ENCODE measurements at regions not wholly inside any gene's neighbourhood (a gene's known extent, or its start where the extent isn't known, plus 50 kb on each side); places are given as distances from the start of the nearest gene placed in this dataset.
"Not testable (repeated sequence)": the region's sequence is repeated elsewhere in the genome, so short reads cannot be mapped to it uniquely, and the experiment has no call there.

DNA sequence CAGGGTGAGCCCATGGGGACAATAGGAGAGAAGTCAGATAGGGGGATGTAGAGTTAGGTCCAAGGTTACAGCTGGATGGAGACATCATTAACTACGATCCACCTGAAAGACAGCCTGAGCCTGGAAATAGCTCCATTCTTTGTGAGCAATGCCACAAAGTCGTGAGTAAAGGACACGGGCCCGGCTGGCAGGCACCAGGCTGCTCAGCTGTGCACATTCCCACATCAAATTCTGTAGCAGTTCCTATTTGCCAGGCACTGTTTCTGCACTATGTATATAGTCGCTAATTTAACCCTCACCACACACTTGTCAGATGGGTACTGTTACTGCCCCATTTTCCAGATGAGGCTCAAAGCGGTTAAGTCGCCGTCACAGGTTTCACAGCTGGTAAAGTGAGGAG is 338.0 kb upstream of the KAZN start:
- DNase-seq (ENCODE audit: low read depth) = no peak

DNA sequence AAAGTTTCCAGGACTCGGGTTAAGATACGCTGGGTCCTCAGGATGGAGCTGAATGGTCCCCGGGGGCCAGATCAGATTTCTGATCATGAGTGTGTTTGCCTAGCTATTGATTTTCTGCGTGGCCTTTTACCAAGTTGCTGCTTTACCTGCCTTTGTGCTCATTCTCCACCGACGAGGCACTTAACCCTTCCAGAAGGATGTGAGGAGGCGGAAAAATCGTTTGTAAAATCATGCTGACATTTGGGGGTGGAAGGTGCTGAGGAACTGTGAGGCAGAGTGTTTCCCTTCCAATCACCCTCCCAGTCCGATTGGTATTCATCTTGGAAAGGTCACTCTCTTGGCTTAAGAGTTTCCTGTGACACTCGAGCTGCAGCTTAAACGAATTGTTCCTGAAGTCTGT is 337.1 kb upstream of the KAZN start:
- DNase-seq (ENCODE audit: low read depth) = no peak

DNA sequence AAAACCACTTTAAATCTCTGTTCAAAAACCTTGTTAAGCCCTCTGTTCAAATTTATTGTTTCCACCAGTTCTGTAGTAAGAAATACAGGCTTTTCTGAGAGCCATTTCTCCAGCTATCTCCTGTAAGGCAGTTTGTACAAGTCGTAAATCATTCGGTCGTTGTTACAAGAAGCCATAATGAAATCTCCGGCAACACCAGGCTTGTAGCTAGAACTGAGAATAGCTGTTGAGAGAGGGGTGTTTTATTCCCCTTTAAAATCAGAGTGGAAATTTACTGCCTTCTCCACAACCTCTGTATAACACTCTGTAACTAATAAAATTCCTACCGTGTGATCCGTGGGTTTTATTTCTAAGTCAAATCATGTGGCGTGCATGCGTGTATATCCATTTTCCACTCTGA is 335.8 kb upstream of the KAZN start:
- DNase-seq (ENCODE audit: low read depth) = no peak

DNA sequence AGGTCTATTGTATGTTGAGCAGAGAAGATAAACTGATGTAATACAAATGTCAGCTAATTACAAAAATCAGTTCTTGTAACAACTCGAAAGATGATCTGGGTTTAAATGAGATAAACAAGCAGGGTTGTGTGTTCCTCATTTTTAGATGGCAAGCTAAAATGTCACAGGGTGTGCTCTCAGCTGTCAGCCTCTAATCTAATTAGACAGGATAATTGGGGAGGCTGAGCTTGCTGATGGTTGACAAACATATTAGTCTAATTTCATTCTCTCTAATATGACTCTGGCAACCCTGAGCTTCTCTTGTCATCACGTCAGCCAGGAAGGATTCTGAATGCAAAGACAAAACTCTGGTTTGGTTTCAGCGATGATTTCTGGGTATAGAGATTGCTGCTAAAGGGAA is 335.3 kb upstream of the KAZN start:
- DNase-seq (ENCODE audit: low read depth) = no peak

DNA sequence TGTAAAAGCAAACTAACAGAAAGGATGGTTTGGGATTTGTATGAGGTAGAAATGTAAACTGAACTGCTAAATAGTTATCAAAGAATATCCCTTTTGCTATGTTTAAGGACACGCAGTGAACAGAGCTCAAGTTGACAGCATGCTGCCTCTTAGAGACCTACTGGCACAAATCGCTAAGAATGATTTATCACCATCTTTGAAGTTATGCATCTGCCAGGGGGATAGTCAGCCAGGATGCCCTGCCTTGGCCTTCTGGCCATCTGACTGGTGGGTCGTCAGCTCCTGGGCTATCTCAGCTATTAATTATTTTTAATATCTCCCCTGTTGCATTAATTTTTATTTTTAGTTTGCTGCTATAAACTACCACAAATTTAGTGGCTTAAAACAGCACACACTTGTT is 334.8 kb upstream of the KAZN start:
- DNase-seq (ENCODE audit: low read depth) = no peak

DNA sequence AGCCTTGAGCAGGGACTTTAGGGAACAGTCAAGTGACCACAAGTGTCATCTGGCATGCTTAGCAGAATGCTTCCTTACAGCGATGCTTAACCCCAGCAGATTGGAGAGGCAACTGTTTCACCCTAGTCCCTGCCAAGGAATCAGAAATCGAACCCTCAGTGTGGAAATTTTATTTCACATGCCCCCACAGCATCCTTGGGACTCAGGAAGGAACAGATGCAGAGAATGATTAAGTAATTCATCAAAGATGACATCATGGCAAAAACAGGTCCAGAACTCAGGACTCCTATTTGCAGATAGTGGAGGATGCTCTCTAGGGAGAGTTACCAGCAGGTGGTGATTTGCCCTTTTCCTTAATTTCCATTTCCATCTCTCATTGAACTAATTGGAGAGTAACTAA is 333.0 kb upstream of the KAZN start:
- no peak for DNase-seq (ENCODE audit: low read depth)

DNA sequence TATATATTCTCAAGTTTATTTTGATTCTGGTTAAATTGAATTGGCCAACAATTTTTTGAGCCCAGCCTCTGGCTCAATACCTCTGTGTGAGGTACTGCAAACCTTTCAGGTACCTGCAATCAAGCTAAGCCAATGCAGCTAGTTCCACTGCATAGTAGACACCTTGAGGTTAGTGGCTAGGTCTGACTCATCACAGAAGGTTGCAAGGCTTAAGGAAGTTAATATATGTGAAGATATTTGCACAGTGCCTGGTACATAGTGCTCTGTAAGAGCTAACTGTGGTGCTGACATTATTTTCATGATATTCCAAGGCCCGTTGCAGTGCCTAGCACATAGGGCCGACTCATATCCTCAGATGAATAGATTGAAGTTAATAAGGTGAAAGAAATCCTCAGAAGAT is 330.5 kb upstream of the KAZN start:
- no peak for DNase-seq (ENCODE audit: low read depth)

DNA sequence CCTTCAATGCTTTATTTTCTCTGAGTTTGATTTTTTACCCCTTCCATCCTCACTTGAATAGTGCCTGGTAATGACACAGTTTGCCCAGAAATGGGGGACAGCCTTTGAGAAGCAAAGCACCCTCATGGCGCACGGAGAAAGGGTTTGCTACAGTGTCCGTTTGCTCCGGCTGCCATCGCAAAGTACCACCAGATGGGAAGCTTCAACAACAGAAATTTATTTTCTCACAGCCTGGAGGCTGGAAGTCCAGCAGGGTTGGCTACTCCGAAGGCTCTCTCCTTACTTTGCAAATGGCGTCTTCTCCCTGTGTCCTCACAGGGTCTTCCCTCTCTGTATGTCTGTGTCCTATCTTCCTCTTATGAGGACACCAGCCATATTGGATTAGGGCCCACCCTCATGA is 327.7 kb upstream of the KAZN start:
- no peak for DNase-seq (ENCODE audit: low read depth)

DNA sequence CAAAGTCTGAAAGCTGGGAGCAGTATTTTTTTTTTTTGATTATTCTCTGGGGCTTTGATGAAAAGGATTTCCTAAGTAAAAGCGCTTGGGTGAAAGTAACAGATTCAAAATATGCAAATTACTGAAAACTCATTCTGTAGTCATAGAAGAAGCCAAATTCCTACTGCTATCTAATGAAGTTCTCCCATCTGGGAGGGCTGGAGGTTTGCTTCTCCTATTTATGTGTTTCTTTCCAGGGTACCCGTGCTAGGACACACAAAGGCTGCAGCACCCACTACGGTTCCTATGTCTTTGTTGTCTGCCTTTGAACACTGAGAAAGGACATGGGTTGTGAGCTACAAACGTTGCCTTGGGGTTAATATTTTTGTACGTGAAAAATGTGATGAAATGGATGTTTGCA is 324.7 kb upstream of the KAZN start:
- no peak for DNase-seq (ENCODE audit: low read depth)

DNA sequence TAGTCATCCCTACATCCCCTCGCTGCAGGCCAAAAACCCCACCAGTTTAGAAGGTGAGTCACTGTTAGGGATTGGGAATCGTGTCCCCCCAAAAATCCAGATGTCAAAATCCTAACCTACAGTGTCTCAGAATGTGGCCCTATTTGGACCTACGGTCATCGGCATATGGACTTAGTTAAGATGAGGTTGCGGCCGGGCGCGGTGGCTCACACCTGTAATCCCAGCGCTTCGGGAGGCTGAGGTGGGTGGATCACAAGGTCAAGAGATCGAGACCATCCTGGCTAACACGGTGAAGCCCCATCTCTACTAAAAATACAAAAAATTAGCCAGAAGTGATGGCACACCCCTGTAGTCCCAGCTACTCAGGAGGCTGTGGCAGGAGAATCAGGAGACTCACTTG is 318.6 kb upstream of the KAZN start:
- DNase-seq (ENCODE audit: low read depth) = not testable (repeated sequence)

DNA sequence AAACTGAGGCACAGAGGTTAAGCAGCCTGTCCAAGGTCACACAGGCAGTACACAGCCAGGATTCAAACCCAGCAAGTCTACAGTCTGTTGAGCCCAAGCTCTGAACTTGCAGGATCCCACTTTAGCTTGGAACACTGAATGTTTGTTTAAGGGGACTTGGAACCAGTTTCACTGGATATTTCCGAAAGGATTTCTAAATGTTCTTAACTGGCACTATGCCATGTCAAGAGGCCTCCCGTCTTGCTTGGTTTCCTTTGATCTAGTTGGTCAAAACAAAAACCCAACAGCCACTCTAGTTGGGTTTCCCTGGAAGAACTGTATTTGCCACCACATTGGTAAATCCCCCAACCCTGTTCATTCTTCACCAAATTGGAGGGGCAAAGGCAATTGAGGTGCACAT is 317.6 kb upstream of the KAZN start:
- DNase-seq (ENCODE audit: low read depth) = no peak

DNA sequence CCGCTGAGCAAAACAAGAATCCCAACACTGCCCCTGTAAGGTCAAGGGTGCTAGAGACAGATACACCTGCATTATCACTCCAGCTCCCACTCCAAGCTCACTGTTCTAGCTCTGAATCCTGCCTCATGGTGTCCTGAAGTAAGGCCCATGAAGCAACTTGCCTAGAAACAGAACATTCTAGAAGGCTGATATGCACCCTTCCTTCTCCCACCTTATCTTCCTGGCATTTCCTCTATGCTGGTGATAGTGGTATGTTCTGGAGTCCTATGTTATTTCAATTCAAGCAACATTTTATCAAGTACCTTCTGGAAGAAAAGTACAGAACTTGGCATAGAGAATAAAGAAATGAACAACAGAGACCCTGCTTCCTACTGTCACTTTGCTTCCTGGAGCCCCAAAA is 317.1 kb upstream of the KAZN start:
- DNase-seq (ENCODE audit: low read depth) = no peak

DNA sequence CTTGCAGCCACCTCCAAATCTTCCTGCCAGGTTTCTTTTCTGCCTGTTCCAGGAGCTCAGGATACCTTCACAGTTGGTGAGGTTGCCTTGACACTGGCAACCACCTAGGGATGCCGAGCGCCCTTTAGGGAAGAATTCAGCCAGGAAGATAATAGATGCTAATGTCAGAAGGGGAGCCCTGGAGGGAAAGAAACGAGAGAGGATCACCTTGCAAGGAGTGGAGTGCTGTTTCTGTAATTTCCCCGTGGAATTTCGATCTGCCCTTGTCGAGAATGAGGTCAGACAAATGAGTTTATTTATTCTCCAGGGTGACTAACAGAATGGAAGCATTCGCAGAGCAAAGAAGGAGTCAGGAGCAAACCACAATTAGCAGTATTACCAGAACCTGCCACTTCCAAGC is 315.8 kb upstream of the KAZN start:
- DNase-seq (ENCODE audit: low read depth) = no peak

DNA sequence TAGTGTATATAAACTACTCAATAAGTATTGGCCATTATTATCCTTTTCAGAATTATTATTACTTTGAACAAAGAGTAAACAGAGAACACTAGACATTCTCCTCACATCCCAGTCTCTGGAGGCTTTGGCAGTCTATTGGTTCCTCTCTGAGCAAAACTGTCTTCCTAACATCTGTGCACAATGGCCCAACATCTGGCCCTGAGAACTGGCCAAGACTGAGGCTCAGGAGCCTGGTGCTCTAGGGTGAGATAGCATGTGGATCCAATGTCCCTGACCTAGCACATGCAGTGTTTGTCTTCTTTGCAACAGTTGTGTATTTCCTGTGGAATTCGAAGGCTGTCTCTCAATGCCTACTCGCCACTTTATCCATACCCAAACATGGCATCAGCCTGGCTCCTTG is 313.2 kb upstream of the KAZN start:
- DNase-seq (ENCODE audit: low read depth) = no peak

DNA sequence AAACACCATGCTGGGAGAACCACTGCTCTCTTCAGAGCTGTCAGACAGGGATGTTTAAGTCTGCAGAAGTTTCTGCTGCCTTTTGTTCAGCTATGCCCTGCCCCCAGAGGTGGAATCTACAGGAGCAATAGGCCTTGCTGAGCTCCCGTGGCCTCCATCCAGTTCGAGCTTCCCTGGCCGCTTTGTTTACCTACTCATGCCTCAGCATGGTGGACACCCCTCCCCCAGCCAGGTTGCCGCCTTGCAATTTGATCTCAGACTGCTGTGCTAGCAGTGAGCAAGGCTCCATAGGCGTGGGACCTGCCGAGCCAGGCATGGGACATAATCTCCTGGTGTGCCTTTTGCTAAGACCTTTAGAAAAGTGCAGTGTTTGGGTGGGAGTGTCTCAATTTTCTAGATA is 307.3 kb upstream of the KAZN start:
- DNase-seq (ENCODE audit: low read depth) = not testable (repeated sequence)

DNA sequence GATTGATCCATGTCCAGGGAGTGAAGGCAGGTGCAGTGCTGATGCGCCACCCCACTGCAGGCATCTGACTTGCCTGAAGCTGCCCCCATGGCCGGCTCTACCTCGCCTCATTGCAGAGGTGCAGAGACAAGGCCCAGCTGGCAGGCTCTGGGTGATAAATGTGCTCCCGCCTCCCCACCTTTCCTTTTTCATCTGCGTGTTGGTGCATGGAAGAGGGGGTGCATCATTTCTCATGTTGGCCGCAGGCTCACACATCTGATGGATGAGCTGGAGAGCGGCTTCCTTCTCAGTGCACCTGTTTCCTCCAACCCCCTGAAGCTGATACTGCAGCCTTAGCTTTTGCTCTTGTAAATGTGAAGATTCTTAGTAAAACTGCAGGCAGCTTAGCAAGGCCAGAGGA is 306.0 kb upstream of the KAZN start:
- no peak for DNase-seq (ENCODE audit: low read depth)

DNA sequence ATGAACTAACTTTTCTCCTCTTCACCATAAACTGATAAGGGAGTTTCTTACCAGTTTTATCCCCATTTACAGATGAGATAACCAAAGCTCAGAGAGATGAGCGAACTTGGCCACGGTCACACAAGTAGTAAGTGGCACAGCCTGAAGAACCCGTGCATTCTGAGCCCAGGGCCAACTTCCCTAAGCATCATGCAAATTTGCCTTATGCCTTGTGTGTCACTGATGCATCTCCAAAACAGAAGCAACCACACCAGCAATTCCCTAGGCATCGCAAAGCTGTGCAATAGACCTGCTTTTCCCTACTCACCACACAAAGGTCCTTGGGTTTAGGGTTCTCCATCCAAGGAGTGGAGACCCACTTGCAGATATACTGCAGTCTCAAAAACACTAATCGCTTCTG is 304.5 kb upstream of the KAZN start:
- no peak for DNase-seq (ENCODE audit: low read depth)

DNA sequence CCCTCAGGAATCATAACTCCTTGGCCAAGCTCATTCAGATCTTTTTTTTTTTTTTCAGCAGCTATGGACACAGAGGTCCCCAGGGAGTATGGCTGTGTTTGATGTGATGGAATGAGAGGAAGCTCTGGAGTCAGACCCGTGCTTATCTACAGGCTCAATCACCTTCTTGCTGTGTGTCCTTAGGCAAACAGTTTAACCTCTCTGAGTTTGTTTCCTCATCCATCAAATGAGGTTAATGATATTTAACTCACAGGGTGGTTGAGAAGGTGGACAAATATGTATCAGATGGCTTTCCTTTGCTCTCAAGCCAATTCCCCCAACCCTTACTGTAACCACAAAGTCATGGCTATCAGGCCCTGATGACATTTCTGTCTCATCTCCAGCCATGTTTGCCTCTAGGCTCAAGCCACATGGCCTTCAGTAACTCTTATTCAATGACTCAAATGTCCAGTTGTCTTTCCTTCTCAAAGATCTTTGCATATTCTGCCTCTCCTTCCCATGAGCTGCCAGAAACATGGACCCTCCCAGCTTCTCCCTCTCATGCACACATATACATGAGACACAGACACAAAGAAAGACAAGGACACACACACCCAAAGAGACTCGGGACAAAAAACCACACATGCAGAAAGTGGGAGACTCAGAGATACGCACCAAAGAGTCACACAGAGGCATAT is 303.5 kb upstream of the KAZN start:
- DNase-seq (ENCODE audit: low read depth) = no peak

DNA sequence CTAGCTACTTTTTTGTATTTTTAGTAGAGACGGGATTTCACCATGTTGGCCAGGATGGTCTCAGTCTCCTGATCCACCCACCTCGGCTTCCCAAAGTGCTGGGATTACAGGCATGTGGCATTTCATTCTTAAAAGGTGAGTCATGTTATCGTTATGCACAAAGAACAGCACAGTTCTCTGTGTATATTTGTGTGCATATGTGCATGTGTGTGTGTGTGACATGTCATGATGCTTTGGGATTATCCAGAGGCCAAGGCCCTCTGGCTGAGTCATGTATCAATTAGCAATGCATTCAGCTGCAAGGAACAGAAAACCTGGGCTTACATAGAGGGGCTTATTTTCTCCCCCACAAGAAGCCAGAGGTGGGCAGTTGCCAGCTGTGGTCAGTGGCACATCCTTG is 301.7 kb upstream of the KAZN start:
- no peak for DNase-seq (ENCODE audit: low read depth)

DNA sequence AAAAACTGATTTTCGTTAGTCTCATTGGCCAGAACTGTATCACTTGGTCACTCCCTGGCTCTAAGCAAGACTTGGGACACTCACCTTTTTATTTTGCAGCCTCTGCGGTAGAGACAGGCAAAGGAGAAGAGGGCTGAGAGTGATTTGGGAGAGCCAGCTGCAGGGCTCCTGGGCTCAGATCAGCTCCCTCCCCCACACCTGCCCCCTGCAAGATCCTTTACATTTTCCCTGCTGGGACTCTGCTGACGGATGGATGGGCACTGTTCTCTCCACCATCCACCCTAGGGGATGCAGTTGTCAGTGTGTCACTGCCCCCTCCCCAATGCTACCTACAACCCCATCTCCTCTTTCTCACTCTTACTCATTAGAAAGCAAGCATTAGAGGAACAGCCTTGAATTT is 301.1 kb upstream of the KAZN start:
- no peak for DNase-seq (ENCODE audit: low read depth)

DNA sequence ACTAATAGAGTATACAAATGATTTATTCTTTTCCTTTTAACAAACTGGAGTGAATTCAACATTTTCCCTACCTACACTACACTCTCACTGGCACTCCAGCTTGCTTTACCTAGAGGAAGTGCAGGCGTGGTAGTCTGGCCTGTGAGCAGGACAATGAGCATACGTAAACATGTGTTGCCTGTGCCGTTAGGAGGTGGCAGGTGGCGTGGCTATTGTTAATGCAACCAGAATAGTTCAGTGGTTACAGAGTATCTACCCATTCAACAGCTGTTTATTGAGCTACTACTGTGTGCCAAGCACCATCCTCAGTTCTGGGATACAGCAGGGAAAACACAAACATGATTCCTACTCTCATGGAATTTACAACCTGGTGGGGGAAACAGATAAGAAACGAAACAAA is 299.7 kb upstream of the KAZN start:
- DNase-seq (ENCODE audit: low read depth) = no peak

DNA sequence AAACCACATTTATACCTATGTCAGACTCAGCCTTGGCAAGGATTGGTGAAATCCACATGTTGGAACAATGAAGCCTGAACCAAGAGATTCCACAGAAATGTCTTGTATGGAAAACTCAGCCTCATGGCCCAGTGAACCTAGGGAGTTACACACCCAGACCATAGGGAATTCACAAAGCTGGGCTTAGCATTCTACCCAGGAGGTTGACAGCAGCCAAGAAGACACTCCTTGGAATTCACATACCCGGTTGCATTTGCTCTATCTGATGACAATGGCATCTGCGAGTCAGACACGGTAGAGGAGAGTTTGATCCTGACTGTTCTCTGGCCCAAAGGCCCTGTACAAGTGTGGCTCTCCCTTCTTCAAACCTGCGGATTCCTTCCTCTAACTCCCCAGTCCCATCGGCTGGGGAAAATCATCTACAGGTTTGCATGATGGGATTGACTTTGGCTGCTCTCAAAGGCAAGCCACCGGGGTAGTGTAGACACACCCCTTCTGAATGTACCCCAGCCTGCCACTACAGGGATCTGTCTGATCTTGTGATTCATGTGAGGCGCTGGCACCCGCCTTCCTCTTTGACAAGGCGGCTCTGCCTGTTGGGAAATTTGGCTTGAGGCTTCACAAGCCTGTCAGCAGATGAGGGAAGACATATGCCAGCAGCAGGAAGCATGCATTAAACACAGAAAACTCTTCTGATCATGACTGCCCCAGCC is 297.3 kb upstream of the KAZN start:
- DNase-seq (ENCODE audit: low read depth) = no peak

DNA sequence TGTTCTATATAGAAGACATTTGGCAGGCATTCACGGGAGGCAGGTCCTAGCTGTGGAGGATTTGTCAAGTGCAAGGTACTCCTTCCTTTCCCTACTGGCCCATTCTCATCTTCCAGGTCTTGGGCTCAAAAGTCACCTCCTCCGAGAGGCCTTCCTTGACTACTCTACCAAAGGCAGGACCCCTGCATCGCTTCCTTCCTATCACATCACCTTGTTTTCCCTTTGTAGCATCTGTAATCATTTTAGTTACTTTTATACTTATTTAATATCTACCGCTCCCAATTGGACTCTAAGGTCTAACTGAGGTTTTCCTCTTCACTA is 296.8 kb upstream of the KAZN start:
- no peak for DNase-seq (ENCODE audit: low read depth)

DNA sequence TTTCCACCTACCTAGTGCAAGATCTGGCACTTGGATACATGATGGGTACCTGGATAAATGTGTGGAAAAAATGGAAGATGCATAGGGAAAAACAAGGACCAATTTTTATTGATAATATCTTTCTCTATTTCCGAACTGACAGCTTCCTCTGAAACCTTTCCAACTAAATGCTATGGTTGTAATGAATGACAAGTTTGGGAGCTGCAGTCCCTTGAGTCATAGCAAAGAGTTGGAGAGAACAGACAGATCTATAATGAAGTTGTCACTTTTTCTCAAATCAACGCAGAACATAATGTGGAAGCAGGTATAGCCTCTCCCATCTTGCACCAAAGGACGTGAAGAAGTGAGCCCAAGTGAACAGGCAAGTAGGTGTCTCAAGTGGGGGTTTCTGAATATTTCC is 296.5 kb upstream of the KAZN start:
- no peak for DNase-seq (ENCODE audit: low read depth)
